ENCODE measurements at regions not wholly inside any gene's neighbourhood (a gene's known extent, or its start where the extent isn't known, plus 50 kb on each side); places are given as distances from the start of the nearest gene placed in this dataset.

DNA sequence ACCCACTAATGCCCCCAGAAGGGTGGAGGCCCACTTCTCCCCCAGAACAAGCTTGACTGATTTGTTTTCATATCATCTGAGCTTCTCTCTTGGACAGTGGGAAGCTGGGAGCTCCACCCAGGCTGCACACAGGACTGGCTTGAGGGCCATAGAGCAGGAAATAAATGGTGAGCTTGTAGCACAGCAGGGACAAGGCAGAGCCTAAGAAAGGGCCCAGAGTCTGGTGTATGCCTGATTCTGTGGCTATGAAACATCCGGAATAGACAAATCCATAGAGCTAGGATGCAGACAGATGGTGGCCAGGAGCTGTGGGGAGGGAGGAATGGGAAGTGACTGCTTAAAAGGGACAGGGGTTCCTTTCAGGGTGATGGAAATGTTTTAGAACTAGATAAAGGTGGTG is 79.0 kb downstream of the ARL6IP4 start:
- TF ChIP-seq, protein P1, sequence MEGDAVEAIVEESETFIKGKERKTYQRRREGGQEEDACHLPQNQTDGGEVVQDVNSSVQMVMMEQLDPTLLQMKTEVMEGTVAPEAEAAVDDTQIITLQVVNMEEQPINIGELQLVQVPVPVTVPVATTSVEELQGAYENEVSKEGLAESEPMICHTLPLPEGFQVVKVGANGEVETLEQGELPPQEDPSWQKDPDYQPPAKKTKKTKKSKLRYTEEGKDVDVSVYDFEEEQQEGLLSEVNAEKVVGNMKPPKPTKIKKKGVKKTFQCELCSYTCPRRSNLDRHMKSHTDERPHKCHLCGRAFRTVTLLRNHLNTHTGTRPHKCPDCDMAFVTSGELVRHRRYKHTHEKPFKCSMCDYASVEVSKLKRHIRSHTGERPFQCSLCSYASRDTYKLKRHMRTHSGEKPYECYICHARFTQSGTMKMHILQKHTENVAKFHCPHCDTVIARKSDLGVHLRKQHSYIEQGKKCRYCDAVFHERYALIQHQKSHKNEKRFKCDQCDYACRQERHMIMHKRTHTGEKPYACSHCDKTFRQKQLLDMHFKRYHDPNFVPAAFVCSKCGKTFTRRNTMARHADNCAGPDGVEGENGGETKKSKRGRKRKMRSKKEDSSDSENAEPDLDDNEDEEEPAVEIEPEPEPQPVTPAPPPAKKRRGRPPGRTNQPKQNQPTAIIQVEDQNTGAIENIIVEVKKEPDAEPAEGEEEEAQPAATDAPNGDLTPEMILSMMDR (conservative IDR thresholded peaks at IDR 0.05) = no peak
- TF ChIP-seq EZH2 (IDR thresholded peaks at IDR 0.05; ENCODE audit: low read depth) = no peak
